ENCODE measurements at regions not wholly inside any gene's neighbourhood (a gene's known extent, or its start where the extent isn't known, plus 50 kb on each side); places are given as distances from the start of the nearest gene placed in this dataset.

GRCh38 chr9:119043996-119044395 is 325.2 kb downstream of the BRINP1 start:
- ATAC-seq = no peak

GRCh38 chr9:119044806-119045205 is 324.4 kb downstream of the BRINP1 start:
- ATAC-seq = no peak

- no peak for ATAC-seq
These were observed 321.5 kb downstream of the BRINP1 start for GRCh38 chr9:119047513-119048307.

- ATAC-seq = no peak
These were observed 319.0 kb downstream of the BRINP1 start for GRCh38 chr9:119050281-119050680.

GRCh38 chr9:119052339-119053030 is 316.8 kb downstream of the BRINP1 start:
- ATAC-seq = no peak

GRCh38 chr9:119053070-119053469 is 316.2 kb downstream of the BRINP1 start:
- no peak for ATAC-seq

GRCh38 chr9:119060629-119061385 is 308.4 kb downstream of the BRINP1 start:
- ATAC-seq = no peak

GRCh38 chr9:119071636-119072035 is 297.6 kb downstream of the BRINP1 start:
- ATAC-seq = no peak

- no peak for ATAC-seq
These were observed 295.2 kb downstream of the BRINP1 start for GRCh38 chr9:119074017-119074416.

GRCh38 chr9:119078015-119078414 is 291.2 kb downstream of the BRINP1 start:
- ATAC-seq = no peak

- no peak for ATAC-seq
These were observed 285.6 kb downstream of the BRINP1 start for GRCh38 chr9:119083673-119084072.

GRCh38 chr9:119086590-119086989 is 282.6 kb downstream of the BRINP1 start:
- no peak for ATAC-seq

GRCh38 chr9:119088002-119088547 is 281.2 kb downstream of the BRINP1 start:
- ATAC-seq = no peak

- no peak for ATAC-seq
These were observed 278.2 kb downstream of the BRINP1 start for GRCh38 chr9:119091074-119091473.

- no peak for ATAC-seq
These were observed 277.1 kb downstream of the BRINP1 start for GRCh38 chr9:119092125-119092524.

- no peak for ATAC-seq
These were observed 275.1 kb downstream of the BRINP1 start for GRCh38 chr9:119094086-119094485.

- ATAC-seq = no peak
These were observed 274.2 kb downstream of the BRINP1 start for GRCh38 chr9:119095072-119095471.

- no peak for ATAC-seq
These were observed 268.2 kb downstream of the BRINP1 start for GRCh38 chr9:119101048-119101447.

- no peak for ATAC-seq
These were observed 254.6 kb downstream of the BRINP1 start for GRCh38 chr9:119114681-119115080.

Data from esophagus mucosa (tissue), 1 donor.